GM19467 (cell line): ENCODE measurements at regions not wholly inside any gene's neighbourhood (a gene's known extent, or its start where the extent isn't known, plus 50 kb on each side); places are given as distances from the start of the nearest gene placed in this dataset.
"Not testable (repeated sequence)": the region's sequence is repeated elsewhere in the genome, so short reads cannot be mapped to it uniquely, and the experiment has no call there.

Experiments used
- ATAC-seq: cut with Tn5 transposase; IDR thresholded peaks from one replicate; pipeline ENCODE4 v1.9.1; 2021; ENCODE audit warnings: mild to moderate bottlenecking, moderate library complexity; ENCODE audit not compliant: unreplicated experiment

GRCh38 chrX:54615109-54615508, 85.1 kb downstream of the GNL3L start:
- no peak for ATAC-seq

- no peak for ATAC-seq
These were observed 103.6 kb downstream of the GNL3L start for GRCh38 chrX:54633641-54634040.

DNA sequence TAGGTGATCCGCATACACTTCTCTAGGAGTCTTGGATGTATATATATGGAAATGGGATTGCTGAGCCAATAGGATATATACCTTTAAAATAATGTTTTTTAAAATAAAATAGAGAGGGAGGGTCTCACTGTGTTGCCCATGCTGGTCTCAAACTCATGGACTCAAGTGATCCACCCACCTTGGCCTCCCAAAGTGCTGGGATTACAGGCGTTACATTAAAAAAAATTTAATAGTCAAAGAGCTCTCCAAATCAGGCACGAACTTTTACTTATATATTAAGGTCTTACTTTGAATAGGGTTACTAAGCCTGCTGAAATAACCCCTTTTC, 109.0 kb downstream of the GNL3L start:
- no peak for ATAC-seq

GRCh38 chrX:54639346-54640102, 109.5 kb downstream of the GNL3L start:
- peak; percentile 91 for ATAC-seq

GRCh38 chrX:54640103-54640690, 110.2 kb downstream of the GNL3L start:
- no peak for ATAC-seq

- ATAC-seq, result no peak
These were observed 110.7 kb downstream of the GNL3L start for GRCh38 chrX:54640736-54641135.

- no peak for ATAC-seq
These were observed 111.5 kb downstream of the GNL3L start for GRCh38 chrX:54641530-54641929.

DNA sequence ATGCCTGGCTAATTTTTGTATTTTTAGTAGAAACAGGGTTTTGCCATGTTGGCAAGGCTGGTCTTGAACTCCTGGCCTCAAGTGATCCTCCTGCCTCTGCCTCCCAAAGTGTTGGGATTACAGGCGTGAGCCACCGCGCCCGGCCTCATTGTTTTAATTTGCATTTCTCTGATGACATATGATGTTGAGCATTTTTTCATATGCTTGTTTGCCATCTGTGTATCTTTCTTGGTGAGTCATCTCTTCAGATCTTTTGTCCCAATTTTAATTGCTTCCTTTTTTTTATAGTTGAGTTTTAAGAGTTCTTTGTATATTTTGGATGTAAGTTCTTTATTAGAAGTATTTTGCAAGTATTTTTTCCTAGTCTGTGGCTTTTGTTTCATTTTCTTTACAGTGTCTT, 117.6 kb downstream of the GNL3L start:
- ATAC-seq, result not testable (repeated sequence)

- ATAC-seq, result no peak
These were observed 129.5 kb downstream of the GNL3L start for GRCh38 chrX:54659547-54659946.

GRCh38 chrX:54675762-54676161, 122.3 kb downstream of the ITIH6 start:
- ATAC-seq, result no peak

DNA sequence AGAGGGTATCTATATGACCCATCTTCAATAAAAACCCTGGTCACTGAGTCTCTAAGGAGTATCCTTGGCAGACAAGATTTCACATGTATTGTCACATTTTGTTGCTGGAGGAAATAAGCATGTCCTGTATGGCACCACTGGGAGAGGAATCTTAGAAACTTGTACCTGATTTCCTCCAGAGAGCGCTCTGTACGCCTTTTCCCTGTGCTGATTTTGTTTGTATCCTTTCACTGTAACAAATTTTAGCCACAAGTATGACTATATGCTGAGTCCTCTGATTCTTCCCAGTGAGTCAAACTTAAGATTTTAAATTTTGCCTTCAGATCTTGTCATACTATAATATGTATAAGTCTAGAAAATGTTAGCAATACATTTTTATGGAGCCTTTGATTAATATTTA, 102.8 kb downstream of the ITIH6 start:
- no peak for ATAC-seq

GRCh38 chrX:54695816-54696487, 102.1 kb downstream of the ITIH6 start:
- peak; percentile 97 for ATAC-seq
